ENCODE measurements at regions not wholly inside any gene's neighbourhood (a gene's known extent, or its start where the extent isn't known, plus 50 kb on each side); places are given as distances from the start of the nearest gene placed in this dataset.

DNA sequence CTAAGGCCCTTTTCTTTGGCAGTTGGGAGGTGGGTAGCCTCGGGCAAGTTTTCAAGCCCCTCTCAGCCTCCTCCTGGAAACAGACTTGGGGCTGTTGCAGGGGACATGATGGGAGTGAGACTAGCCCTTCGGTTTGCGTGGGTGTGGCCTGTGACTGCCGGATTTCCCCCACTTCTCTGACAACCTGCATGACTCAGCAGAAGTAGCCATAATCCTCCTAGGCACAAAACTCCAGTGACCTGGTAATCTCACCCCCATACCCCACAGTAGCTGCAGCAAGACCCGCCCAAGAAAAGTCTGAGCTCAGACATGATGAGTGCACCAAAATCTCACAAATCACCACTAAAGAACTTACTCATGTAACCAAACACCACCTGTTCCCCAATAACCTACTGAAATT, 433.7 kb upstream of the AMOT start:
- intact Hi-C loops (cut with micrococcal nuclease) = no loop called here
- H3K9me3 ChIP-seq (ENCODE audit: control insufficient read depth, insufficient read depth, low read length) = no peaks in the 10 kb centered on the region

DNA sequence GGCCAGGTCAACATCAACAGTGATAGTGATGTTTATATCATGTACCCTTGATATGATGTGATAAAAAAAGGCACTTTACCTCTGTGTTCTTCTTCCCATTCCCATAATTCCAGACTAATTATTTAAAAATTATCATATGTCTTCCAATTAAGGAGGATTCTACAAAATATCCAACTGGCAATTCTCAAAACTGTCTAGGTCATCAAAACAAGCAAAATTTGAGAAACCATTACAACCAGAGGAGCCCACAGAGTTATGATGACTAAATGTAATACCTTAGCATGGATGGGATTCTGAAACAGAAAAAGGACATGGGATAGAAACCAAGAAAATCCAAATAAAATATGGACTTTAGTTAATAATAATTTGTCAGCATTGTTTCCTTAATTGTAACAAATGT, 428.6 kb upstream of the AMOT start:
- no peak for DNase-seq
- no peak for ATAC-seq
- Mint-ChIP-seq H3K36me3 (no peaks in the 10 kb centered on the region), H3K4me1 (no peaks in the 10 kb centered on the region), H3K27me3 (ENCODE audit: low read depth in 2 of 2) (no peaks in the 10 kb centered on the region), H3K9me3 (peaks cover 4 to 12% of the 10 kb centered on the region in 2 donors), H3K27ac (no peak overlapping the region), H3K4me3 (no peak overlapping the region)
- no peaks in the 10 kb centered on the region for H3K36me3 ChIP-seq (ENCODE audit: control insufficient read depth, insufficient read depth, low read length)
- intact Hi-C loops (cut with micrococcal nuclease) = no loop called here
- H3K27ac ChIP-seq (ENCODE audit: low read length) = no peak overlapping the region
- H3K27me3 ChIP-seq (ENCODE audit: control insufficient read depth, insufficient read depth, low read length) = no peaks in the 10 kb centered on the region
- TF ChIP-seq, protein P1, sequence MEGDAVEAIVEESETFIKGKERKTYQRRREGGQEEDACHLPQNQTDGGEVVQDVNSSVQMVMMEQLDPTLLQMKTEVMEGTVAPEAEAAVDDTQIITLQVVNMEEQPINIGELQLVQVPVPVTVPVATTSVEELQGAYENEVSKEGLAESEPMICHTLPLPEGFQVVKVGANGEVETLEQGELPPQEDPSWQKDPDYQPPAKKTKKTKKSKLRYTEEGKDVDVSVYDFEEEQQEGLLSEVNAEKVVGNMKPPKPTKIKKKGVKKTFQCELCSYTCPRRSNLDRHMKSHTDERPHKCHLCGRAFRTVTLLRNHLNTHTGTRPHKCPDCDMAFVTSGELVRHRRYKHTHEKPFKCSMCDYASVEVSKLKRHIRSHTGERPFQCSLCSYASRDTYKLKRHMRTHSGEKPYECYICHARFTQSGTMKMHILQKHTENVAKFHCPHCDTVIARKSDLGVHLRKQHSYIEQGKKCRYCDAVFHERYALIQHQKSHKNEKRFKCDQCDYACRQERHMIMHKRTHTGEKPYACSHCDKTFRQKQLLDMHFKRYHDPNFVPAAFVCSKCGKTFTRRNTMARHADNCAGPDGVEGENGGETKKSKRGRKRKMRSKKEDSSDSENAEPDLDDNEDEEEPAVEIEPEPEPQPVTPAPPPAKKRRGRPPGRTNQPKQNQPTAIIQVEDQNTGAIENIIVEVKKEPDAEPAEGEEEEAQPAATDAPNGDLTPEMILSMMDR (IDR thresholded peaks at IDR 0.05) = no peak
- H3K4me3 ChIP-seq (ENCODE audit: low read length) = no peak overlapping the region
- H3K4me1 ChIP-seq (ENCODE audit: control insufficient read depth, insufficient read depth, low read length) = no peaks in the 10 kb centered on the region
- H3K9me3 ChIP-seq (ENCODE audit: control insufficient read depth, insufficient read depth, low read length) = no peaks in the 10 kb centered on the region

More for the DNA sequence above, 433.7 kb upstream of the AMOT start:
- WGBS (ENCODE audit: insufficient coverage) = 82% methylated on average over 3 of the region's 5 CpGs
- Mint-ChIP-seq H3K4me3 (no peak overlapping the region), H3K4me1 (no peaks in the 10 kb centered on the region), H3K9me3 (peaks cover 2 to 17% of the 10 kb centered on the region in 2 donors), H3K27me3 (ENCODE audit: low read depth in 2 of 2) (no peaks in the 10 kb centered on the region), H3K36me3 (no peaks in the 10 kb centered on the region), H3K27ac (no peak overlapping the region)
- Histone ChIP-seq H3K4me3 (ENCODE audit: low read length) (no peak overlapping the region), H3K4me1 (ENCODE audit: control insufficient read depth, insufficient read depth, low read length) (no peaks in the 10 kb centered on the region), H3K27ac (ENCODE audit: low read length) (no peak overlapping the region), H3K27me3 (ENCODE audit: control insufficient read depth, insufficient read depth, low read length) (no peaks in the 10 kb centered on the region), H3K36me3 (ENCODE audit: control insufficient read depth, insufficient read depth, low read length) (no peaks in the 10 kb centered on the region)
- TF ChIP-seq, protein P1 (IDR thresholded peaks at IDR 0.05) = no peak
- DNase-seq (no peak), ATAC-seq (no peak)

DNA sequence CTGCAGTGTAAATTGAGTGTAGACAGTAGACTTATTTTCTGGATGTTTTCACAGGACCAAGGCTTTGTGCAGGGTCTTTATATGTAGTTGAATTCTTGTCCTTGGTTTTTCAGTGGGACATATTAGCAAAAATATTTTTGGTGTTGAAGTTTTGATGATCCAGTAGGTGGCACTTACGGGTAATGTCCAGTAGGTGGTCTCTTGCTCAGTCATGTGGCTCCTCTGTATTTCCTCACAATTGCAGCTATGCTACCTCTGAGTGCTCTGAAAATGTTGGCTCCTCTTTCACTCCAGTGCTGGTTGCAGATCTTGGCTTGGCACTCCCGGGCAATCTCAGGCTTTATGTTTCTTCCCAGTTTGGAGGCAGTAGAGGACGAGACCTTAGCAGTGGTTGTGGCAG, 419.8 kb upstream of the AMOT start:
- DNase-seq (no peak), ATAC-seq (no peak)
- H3K27me3 Mint-ChIP-seq (ENCODE audit: low read depth in 2 of 2) = peaks cover 0 to 9% of the 10 kb centered on the region in 2 donors
- peaks cover 2 to 4% of the 10 kb centered on the region in 2 donors for H3K9me3 Mint-ChIP-seq
- H3K27ac ChIP-seq (ENCODE audit: low read length) = no peak overlapping the region
- H3K4me1 Mint-ChIP-seq = no peaks in the 10 kb centered on the region
- no peak overlapping the region for H3K4me3 Mint-ChIP-seq
- intact Hi-C loops (cut with micrococcal nuclease) = no loop called here
- TF ChIP-seq, protein P1 (IDR thresholded peaks at IDR 0.05) = no peak
- WGBS (ENCODE audit: insufficient coverage) = 83% methylated on average over 3 of the region's 3 CpGs
- H3K27me3 ChIP-seq (ENCODE audit: control insufficient read depth, insufficient read depth, low read length) = no peaks in the 10 kb centered on the region
- no peaks in the 10 kb centered on the region for H3K4me1 ChIP-seq (ENCODE audit: control insufficient read depth, insufficient read depth, low read length)
- no peaks in the 10 kb centered on the region for H3K36me3 ChIP-seq (ENCODE audit: control insufficient read depth, insufficient read depth, low read length)
- no peaks in the 10 kb centered on the region for H3K9me3 ChIP-seq (ENCODE audit: control insufficient read depth, insufficient read depth, low read length)
- H3K27ac Mint-ChIP-seq = no peak overlapping the region
- H3K4me3 ChIP-seq (ENCODE audit: low read length) = no peak overlapping the region
- H3K36me3 Mint-ChIP-seq = no peaks in the 10 kb centered on the region

DNA sequence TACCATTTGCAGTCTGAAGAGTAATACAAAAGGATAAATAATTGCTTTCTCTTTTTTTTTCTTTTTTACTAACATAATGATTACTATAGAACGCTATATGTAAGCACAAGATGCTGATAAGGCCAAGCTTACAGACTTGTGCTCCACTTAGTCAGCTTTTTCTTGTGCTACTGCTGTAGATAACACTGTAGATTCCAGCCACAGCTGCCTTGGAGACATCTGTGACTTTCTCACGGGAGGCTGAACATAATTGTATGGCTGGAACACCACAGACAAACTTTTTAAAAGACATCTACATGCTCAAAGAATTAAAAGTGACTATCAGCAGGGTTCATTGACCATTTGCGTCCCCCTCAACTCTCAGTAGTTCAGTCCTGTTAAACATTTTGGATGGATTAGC, 381.7 kb upstream of the AMOT start:
- Histone ChIP-seq H3K4me1 (ENCODE audit: control insufficient read depth, insufficient read depth, low read length) (no peaks in the 10 kb centered on the region), H3K4me3 (ENCODE audit: low read length) (no peak overlapping the region), H3K9me3 (ENCODE audit: control insufficient read depth, insufficient read depth, low read length) (no peaks in the 10 kb centered on the region), H3K27me3 (ENCODE audit: control insufficient read depth, insufficient read depth, low read length) (no peaks in the 10 kb centered on the region), H3K36me3 (ENCODE audit: control insufficient read depth, insufficient read depth, low read length) (no peaks in the 10 kb centered on the region), H3K27ac (ENCODE audit: low read length) (no peak overlapping the region)
- intact Hi-C loops (cut with micrococcal nuclease) = no loop called here
- 78% methylated on average over 3 of the region's 3 CpGs for WGBS (ENCODE audit: insufficient coverage)
- TF ChIP-seq, protein P1 (IDR thresholded peaks at IDR 0.05) = no peak
- no peak for DNase-seq
- Mint-ChIP-seq H3K36me3 (no peaks in the 10 kb centered on the region), H3K27me3 (ENCODE audit: low read depth in 2 of 2) (no peaks in the 10 kb centered on the region), H3K4me1 (no peaks in the 10 kb centered on the region), H3K4me3 (no peak overlapping the region), H3K27ac (no peak overlapping the region), H3K9me3 (peaks cover 2 to 8% of the 10 kb centered on the region in 2 donors)
- no peak for ATAC-seq

Data from natural killer cell (primary cell).